Cerebellar cortex (tissue), 1 donor: ENCODE measurements at regions not wholly inside any gene's neighbourhood (a gene's known extent, or its start where the extent isn't known, plus 50 kb on each side); places are given as distances from the start of the nearest gene placed in this dataset.

Experiments used
- DNase-seq: peaks from one replicate; pipeline ENCODE4 v3.0.0-alpha.2; 2015; ENCODE audit warnings: low spot score

- DNase-seq, result no peak
These were observed 257.9 kb downstream of the BCL11A start for GRCh38 chr2:60295636-60295962.

GRCh38 chr2:60294901-60295635 is 258.4 kb downstream of the BCL11A start:
- no peak for DNase-seq

- no peak for DNase-seq
These were observed 261.2 kb downstream of the BCL11A start for GRCh38 chr2:60292242-60292641.

GRCh38 chr2:60290509-60290908 is 262.9 kb downstream of the BCL11A start:
- DNase-seq, result no peak

- no peak for DNase-seq
These were observed 267.7 kb downstream of the BCL11A start for GRCh38 chr2:60285626-60286316.

- DNase-seq, result no peak
These were observed 269.8 kb downstream of the BCL11A start for GRCh38 chr2:60283626-60284025.

GRCh38 chr2:60282886-60283285 is 270.6 kb downstream of the BCL11A start:
- DNase-seq, result no peak

- no peak for DNase-seq
These were observed 271.7 kb downstream of the BCL11A start for GRCh38 chr2:60281730-60282129.

- DNase-seq, result no peak
These were observed 273.2 kb downstream of the BCL11A start for GRCh38 chr2:60280238-60280637.

GRCh38 chr2:60278906-60279305 is 274.5 kb downstream of the BCL11A start:
- no peak for DNase-seq

GRCh38 chr2:60275958-60276357 is 277.5 kb downstream of the BCL11A start:
- no peak for DNase-seq

GRCh38 chr2:60273836-60274235 is 279.6 kb downstream of the BCL11A start:
- DNase-seq, result no peak

GRCh38 chr2:60271713-60272112 is 281.7 kb downstream of the BCL11A start:
- DNase-seq, result no peak

- DNase-seq, result no peak
These were observed 282.3 kb downstream of the BCL11A start for GRCh38 chr2:60271131-60271530.

GRCh38 chr2:60268661-60269060 is 284.8 kb downstream of the BCL11A start:
- no peak for DNase-seq

GRCh38 chr2:60268032-60268431 is 285.4 kb downstream of the BCL11A start:
- DNase-seq, result no peak

GRCh38 chr2:60267122-60267521 is 286.3 kb downstream of the BCL11A start:
- DNase-seq, result no peak

- DNase-seq, result no peak
These were observed 291.3 kb downstream of the BCL11A start for GRCh38 chr2:60262178-60262577.

- no peak for DNase-seq
These were observed 292.7 kb downstream of the BCL11A start for GRCh38 chr2:60260639-60261296.

GRCh38 chr2:60259781-60260180 is 293.7 kb downstream of the BCL11A start:
- no peak for DNase-seq

GRCh38 chr2:60252581-60253150 is 300.8 kb downstream of the BCL11A start:
- DNase-seq, result no peak

- DNase-seq, result no peak
These were observed 302.2 kb downstream of the BCL11A start for GRCh38 chr2:60251247-60251646.

- no peak for DNase-seq
These were observed 303.6 kb downstream of the BCL11A start for GRCh38 chr2:60249879-60250278.
